ENCODE measurements at regions not wholly inside any gene's neighbourhood (a gene's known extent, or its start where the extent isn't known, plus 50 kb on each side); places are given as distances from the start of the nearest gene placed in this dataset.

- no peaks in the 10 kb centered on the region for H3K27me3 ChIP-seq (ENCODE audit: insufficient read depth, low read length)
- H4K20me1 ChIP-seq (ENCODE audit: insufficient read depth, low read length): no peaks in the 10 kb centered on the region
- H3K9ac ChIP-seq (ENCODE audit: low read length): no peak overlapping the region
- H3K36me3 ChIP-seq (ENCODE audit: insufficient read depth, low read length): no peaks in the 10 kb centered on the region
- no peak overlapping the region for H3K27ac ChIP-seq (ENCODE audit: low read depth, low read length, poor library complexity, severe bottlenecking)
- no peak overlapping the region for H2AFZ ChIP-seq (ENCODE audit: low read length)
- H3F3A ChIP-seq (ENCODE audit: insufficient read depth, low read length): no peaks in the 10 kb centered on the region
- no peaks in the 10 kb centered on the region for H3K79me2 ChIP-seq (ENCODE audit: insufficient read depth, low read length)
- H3K9me2 ChIP-seq (ENCODE audit: low read depth, low read length): no peaks in the 10 kb centered on the region
- no peaks in the 10 kb centered on the region for H3K9me3 ChIP-seq (ENCODE audit: low read length)
- no peak overlapping the region for H3K4me3 ChIP-seq (ENCODE audit: low read depth, low read length, poor library complexity, severe bottlenecking)
- no peak overlapping the region for H3K4me2 ChIP-seq (ENCODE audit: low read length)
- H3K4me1 ChIP-seq (ENCODE audit: insufficient read depth, low read length, severe bottlenecking): no peaks in the 10 kb centered on the region
- TF ChIP-seq EZH2 (IDR thresholded peaks at IDR 0.05; ENCODE audit: borderline replicate concordance, low read length) (no peak), CTCF (IDR thresholded peaks at IDR 0.05; ENCODE audit: low read length) (no peak)
These were observed 379.2 kb upstream of the ZMIZ1 start for GRCh38 chr10:78689584-78689935.

DNA sequence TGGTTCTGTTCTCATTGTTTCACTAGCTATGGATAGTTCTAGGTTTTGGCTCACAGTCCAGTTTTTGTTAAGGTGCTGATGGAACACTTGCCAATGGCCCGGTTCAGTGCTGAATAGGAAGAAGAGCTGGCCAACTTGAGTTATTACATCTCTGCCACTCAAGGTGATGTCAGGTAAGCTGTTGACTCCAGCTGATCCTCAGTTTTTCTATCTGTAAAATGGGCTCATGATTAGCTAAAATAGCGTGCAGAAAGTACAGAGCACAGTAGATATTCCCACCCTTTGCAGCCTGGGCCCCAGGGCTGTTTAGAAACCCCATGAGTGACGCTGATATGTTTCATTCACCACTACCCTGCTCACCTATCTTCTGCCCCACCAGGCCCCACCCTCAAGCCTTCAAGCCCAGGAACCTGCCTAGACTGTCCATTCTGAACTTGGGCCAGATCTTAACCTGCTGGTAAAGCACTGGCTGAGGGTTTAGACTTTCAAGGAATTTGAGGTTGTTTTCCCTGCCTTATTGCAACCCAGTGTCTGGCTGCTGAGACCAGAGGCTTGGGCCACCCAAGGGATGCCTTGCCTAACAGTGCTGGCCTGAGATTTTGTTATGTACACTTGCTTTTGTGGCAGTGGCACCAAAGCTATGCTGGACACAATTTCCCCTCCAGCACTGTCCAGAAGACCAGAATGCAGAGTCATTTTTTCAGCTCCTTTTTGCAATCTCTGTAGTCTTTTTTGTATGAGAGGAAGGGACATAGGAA, 378.2 kb upstream of the ZMIZ1 start:
- Histone ChIP-seq H3K27me3 (ENCODE audit: insufficient read depth, low read length) (no peaks in the 10 kb centered on the region), H3F3A (ENCODE audit: insufficient read depth, low read length) (no peaks in the 10 kb centered on the region), H3K9ac (ENCODE audit: low read length) (no peak overlapping the region), H2AFZ (ENCODE audit: low read length) (no peak overlapping the region), H3K9me2 (ENCODE audit: low read depth, low read length) (no peaks in the 10 kb centered on the region), H3K4me2 (ENCODE audit: low read length) (no peak overlapping the region), H3K9me3 (ENCODE audit: low read length) (no peaks in the 10 kb centered on the region), H3K27ac (ENCODE audit: low read depth, low read length, poor library complexity, severe bottlenecking) (no peak overlapping the region), H3K79me2 (ENCODE audit: insufficient read depth, low read length) (no peaks in the 10 kb centered on the region), H3K4me3 (ENCODE audit: low read depth, low read length, poor library complexity, severe bottlenecking) (no peak overlapping the region), H3K4me1 (ENCODE audit: insufficient read depth, low read length, severe bottlenecking) (no peaks in the 10 kb centered on the region), H3K36me3 (ENCODE audit: insufficient read depth, low read length) (no peaks in the 10 kb centered on the region), H4K20me1 (ENCODE audit: insufficient read depth, low read length) (no peaks in the 10 kb centered on the region)
- TF ChIP-seq EZH2 (IDR thresholded peaks at IDR 0.05; ENCODE audit: borderline replicate concordance, low read length) (no peak), CTCF (IDR thresholded peaks at IDR 0.05; ENCODE audit: low read length) (no peak)

GRCh38 chr10:78691301-78692030, 377.3 kb upstream of the ZMIZ1 start:
- no peaks in the 10 kb centered on the region for H3K4me1 ChIP-seq (ENCODE audit: insufficient read depth, low read length, severe bottlenecking)
- H3K9me3 ChIP-seq (ENCODE audit: low read length): no peaks in the 10 kb centered on the region
- H3K4me3 ChIP-seq (ENCODE audit: low read depth, low read length, poor library complexity, severe bottlenecking): no peak overlapping the region
- no peak overlapping the region for H3K9ac ChIP-seq (ENCODE audit: low read length)
- no peak for TF ChIP-seq EZH2 (IDR thresholded peaks at IDR 0.05; ENCODE audit: borderline replicate concordance, low read length)
- TF ChIP-seq CTCF (IDR thresholded peaks at IDR 0.05; ENCODE audit: low read length): no peak
- H3K27me3 ChIP-seq (ENCODE audit: insufficient read depth, low read length): no peaks in the 10 kb centered on the region
- H3K79me2 ChIP-seq (ENCODE audit: insufficient read depth, low read length): no peaks in the 10 kb centered on the region
- H3K4me2 ChIP-seq (ENCODE audit: low read length): no peak overlapping the region
- no peak overlapping the region for H3K27ac ChIP-seq (ENCODE audit: low read depth, low read length, poor library complexity, severe bottlenecking)
- H2AFZ ChIP-seq (ENCODE audit: low read length): no peak overlapping the region
- no peaks in the 10 kb centered on the region for H3K36me3 ChIP-seq (ENCODE audit: insufficient read depth, low read length)
- no peaks in the 10 kb centered on the region for H4K20me1 ChIP-seq (ENCODE audit: insufficient read depth, low read length)
- no peaks in the 10 kb centered on the region for H3K9me2 ChIP-seq (ENCODE audit: low read depth, low read length)
- H3F3A ChIP-seq (ENCODE audit: insufficient read depth, low read length): no peaks in the 10 kb centered on the region
